GM12878 (cell line): ENCODE measurements at regions not wholly inside any gene's neighbourhood (a gene's known extent, or its start where the extent isn't known, plus 50 kb on each side); places are given as distances from the start of the nearest gene placed in this dataset.

Source experiments
- EZH2 ChIP-seq: IDR thresholded peaks from 2 replicates; pipeline ENCODE4 v1.6.1; 2012; ENCODE audit warnings: low read depth, mild to moderate bottlenecking, control low read depth, inconsistent platforms, low read length, borderline replicate concordance; ENCODE audit not compliant: control insufficient read depth
- JUND ChIP-seq: IDR thresholded peaks from 2 replicates; pipeline ENCODE4 v1.6.1; 2012; ENCODE audit warnings: low read depth, mild to moderate bottlenecking, low read length, improper control_type of control experiment, moderate library complexity
- MXI1 ChIP-seq: fragments of 150-350 bp; IDR thresholded peaks from 2 replicates; pipeline ENCODE4 v1.6.1; 2011; ENCODE audit warnings: low read depth, mild to moderate bottlenecking, inconsistent platforms, low read length, improper control_type of control experiment
- POLR2A ChIP-seq: IDR thresholded peaks from 2 replicates; pipeline ENCODE4 v1.6.1; 2011; ENCODE audit warnings: low read depth, mild to moderate bottlenecking, low read length
- ZNF384 ChIP-seq: IDR thresholded peaks from 2 replicates; pipeline ENCODE4 v1.6.1; 2012; ENCODE audit warnings: low read depth, mild to moderate bottlenecking, low read length, improper control_type of control experiment, borderline replicate concordance
- TF ChIP-seq, protein P1 (sequence below), 3 experiments: IDR thresholded peaks in 2 of 3; conservative IDR thresholded peaks in 1 of 3; 2 replicates each; pipeline ENCODE4 v1.5.1; 2011; ENCODE audit warnings: low read depth in 3 of 3, low read length in 3 of 3, mild to moderate bottlenecking in 3 of 3, control low read depth in 2 of 3, moderate library complexity in 2 of 3, inconsistent platforms in 1 of 3, mixed read lengths in 1 of 3; ENCODE audit not compliant: control insufficient read depth in 2 of 3, insufficient read depth in 1 of 3; ENCODE audit errors: extremely low read depth in 1 of 3
- TF ChIP-seq, protein P2 (sequence below): IDR thresholded peaks from 2 replicates; pipeline ENCODE4 v1.6.1; 2012; ENCODE audit warnings: mild to moderate bottlenecking, low read depth, low read length

DNA sequence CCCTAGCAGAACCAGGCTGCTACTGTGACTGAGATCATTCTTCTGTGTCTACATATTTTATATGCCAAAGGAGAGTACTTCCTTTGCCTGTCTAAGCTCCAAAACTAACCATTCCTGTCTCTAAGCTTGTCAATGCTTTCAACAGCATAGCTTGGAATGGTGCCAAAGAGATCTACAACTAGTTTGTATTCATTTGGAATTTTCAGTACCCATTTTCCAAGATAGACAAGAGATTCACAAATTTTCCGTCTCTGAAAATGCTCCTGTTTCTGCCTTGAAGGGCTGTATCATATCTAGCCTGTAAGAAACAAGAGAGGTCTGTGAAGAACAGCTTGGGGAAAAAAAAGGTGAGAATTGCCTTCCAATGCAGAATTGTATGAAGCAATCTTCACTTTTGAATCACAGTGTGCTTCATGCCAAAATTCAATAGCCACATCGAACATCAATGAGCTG lies 334.4 kb upstream of the ACTBL2 start:
- TF ChIP-seq, protein P1, sequence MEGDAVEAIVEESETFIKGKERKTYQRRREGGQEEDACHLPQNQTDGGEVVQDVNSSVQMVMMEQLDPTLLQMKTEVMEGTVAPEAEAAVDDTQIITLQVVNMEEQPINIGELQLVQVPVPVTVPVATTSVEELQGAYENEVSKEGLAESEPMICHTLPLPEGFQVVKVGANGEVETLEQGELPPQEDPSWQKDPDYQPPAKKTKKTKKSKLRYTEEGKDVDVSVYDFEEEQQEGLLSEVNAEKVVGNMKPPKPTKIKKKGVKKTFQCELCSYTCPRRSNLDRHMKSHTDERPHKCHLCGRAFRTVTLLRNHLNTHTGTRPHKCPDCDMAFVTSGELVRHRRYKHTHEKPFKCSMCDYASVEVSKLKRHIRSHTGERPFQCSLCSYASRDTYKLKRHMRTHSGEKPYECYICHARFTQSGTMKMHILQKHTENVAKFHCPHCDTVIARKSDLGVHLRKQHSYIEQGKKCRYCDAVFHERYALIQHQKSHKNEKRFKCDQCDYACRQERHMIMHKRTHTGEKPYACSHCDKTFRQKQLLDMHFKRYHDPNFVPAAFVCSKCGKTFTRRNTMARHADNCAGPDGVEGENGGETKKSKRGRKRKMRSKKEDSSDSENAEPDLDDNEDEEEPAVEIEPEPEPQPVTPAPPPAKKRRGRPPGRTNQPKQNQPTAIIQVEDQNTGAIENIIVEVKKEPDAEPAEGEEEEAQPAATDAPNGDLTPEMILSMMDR (IDR thresholded peaks at IDR 0.05 in 2 of 3, conservative IDR thresholded peaks at IDR 0.05 in 1 of 3; ENCODE audit: control insufficient read depth in 2 of 3, extremely low read depth in 1 of 3, insufficient read depth in 1 of 3, low read depth in 3 of 3, low read length in 3 of 3): no peak
- TF ChIP-seq POLR2A: no peak
- no peak for TF ChIP-seq ZNF384
- no peak for TF ChIP-seq MXI1
- no peak for TF ChIP-seq EZH2
- TF ChIP-seq, protein P2, sequence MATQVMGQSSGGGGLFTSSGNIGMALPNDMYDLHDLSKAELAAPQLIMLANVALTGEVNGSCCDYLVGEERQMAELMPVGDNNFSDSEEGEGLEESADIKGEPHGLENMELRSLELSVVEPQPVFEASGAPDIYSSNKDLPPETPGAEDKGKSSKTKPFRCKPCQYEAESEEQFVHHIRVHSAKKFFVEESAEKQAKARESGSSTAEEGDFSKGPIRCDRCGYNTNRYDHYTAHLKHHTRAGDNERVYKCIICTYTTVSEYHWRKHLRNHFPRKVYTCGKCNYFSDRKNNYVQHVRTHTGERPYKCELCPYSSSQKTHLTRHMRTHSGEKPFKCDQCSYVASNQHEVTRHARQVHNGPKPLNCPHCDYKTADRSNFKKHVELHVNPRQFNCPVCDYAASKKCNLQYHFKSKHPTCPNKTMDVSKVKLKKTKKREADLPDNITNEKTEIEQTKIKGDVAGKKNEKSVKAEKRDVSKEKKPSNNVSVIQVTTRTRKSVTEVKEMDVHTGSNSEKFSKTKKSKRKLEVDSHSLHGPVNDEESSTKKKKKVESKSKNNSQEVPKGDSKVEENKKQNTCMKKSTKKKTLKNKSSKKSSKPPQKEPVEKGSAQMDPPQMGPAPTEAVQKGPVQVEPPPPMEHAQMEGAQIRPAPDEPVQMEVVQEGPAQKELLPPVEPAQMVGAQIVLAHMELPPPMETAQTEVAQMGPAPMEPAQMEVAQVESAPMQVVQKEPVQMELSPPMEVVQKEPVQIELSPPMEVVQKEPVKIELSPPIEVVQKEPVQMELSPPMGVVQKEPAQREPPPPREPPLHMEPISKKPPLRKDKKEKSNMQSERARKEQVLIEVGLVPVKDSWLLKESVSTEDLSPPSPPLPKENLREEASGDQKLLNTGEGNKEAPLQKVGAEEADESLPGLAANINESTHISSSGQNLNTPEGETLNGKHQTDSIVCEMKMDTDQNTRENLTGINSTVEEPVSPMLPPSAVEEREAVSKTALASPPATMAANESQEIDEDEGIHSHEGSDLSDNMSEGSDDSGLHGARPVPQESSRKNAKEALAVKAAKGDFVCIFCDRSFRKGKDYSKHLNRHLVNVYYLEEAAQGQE: no peak
- no peak for TF ChIP-seq JUND
